Tibial nerve (tissue), 4 donors: ENCODE measurements at regions not wholly inside any gene's neighbourhood (a gene's known extent, or its start where the extent isn't known, plus 50 kb on each side); places are given as distances from the start of the nearest gene placed in this dataset.
"Not testable (repeated sequence)": the region's sequence is repeated elsewhere in the genome, so short reads cannot be mapped to it uniquely, and the experiment has no call there.

Experiments
- DNase-seq, 2 donors: peaks; one replicate each; pipeline ENCODE4 v3.0.0-alpha.2; 2019; ENCODE audit warnings: low spot score in 2 of 2
- H3K27ac ChIP-seq, 4 donors: fragments of 200-600 bp; sonication (generic) in 3 of 4; one replicate each; pipeline ENCODE4 v1.5.1; 2017 to 2019; ENCODE audit warnings: mild to moderate bottlenecking in 1 of 4
- H3K27me3 ChIP-seq, 2 donors: fragments of 200-600 bp; sonication (generic) in 1 of 2; one replicate each; pipeline versions ENCODE4 v1.5.1 to v1.6.0; 2017 to 2019
- H3K36me3 ChIP-seq, 3 donors: fragments of 200-600 bp; sonication (generic); one replicate each; pipeline ENCODE4 v1.5.1; 2018 to 2019
- H3K4me1 ChIP-seq, 4 donors: fragments of 200-600 bp; sonication (generic) in 3 of 4; one replicate each; pipeline ENCODE4 v1.5.1; 2017 to 2019
- H3K4me3 ChIP-seq, 4 donors: fragments of 200-600 bp; sonication (generic) in 3 of 4; one replicate each; pipeline ENCODE4 v1.5.1; 2017 to 2019; ENCODE audit warnings: mild to moderate bottlenecking in 1 of 4, moderate library complexity in 1 of 4
- H3K9me3 ChIP-seq, 4 donors: fragments of 200-600 bp; sonication (generic) in 3 of 4; one replicate each; pipeline ENCODE4 v1.5.1; 2017 to 2019
- EP300 ChIP-seq, 2 donors: sonication (generic); formaldehyde crosslinking; IDR thresholded peaks; one replicate each; pipeline ENCODE4 v1.6.1; 2017; ENCODE audit warnings: antibody characterized with exemption in 2 of 2, mild to moderate bottlenecking in 1 of 2
- POLR2A ChIP-seq, 2 donors: fragments of 450-650 bp; IDR thresholded peaks; one replicate each; pipeline ENCODE4 v1.6.1; 2017; ENCODE audit warnings: antibody characterized with exemption in 2 of 2, mild to moderate bottlenecking in 2 of 2, moderate library complexity in 2 of 2
- WGBS, 2 donors: methylation state at CpG; one replicate each; pipeline ENCODE4 v1.1.5; 2018; 5-methylcytosine and 5-hydroxymethylcytosine counted together
- TF ChIP-seq, protein P1 (sequence below), 5 experiments: fragments of 200-600 bp in 3 of 5; fragments of 450-650 bp in 2 of 5; sonication (generic) in 3 of 5; IDR thresholded peaks; one replicate each; pipeline ENCODE4 v1.5.1; 2016 to 2019; ENCODE audit warnings: antibody characterized with exemption in 5 of 5, mild to moderate bottlenecking in 3 of 5, moderate library complexity in 2 of 5

DNA sequence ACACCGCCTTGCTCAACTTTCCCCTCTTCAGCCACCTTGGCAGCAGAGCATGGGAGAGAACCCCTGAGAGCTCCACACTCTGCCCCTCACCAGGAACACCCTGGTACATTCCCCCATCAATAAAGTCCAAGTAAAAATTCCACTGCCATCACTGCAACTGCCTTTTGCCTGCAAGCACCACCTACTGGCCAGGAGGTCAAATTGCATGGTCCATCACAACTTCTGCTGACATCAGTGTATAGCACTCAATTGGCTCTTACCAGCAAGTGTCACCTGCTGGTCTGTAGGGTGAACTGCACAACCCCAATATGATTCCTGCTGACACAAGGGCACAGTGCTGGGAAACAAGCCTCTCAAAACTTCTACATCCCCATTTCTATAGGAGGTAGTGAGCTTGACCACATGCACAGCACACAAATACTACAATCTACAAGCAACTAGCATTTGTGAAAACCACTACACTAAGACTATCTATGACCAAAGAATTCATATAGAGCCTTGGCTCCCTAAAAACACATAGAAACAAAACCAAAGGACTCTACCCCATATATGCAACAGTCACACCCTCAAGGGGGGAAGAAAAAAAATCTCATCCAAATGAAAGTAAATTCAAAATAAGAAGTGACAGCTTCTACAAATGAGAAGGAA is 69.2 kb downstream of the FASLG start:
- H3K4me3 ChIP-seq, result no peak overlapping the region
- DNase-seq, result no peak
- H3K4me1 ChIP-seq, result no peaks in the 10 kb centered on the region
- peaks cover 0 to 8% (median 0%) of the 10 kb centered on the region in 4 donors for H3K9me3 ChIP-seq
- no peaks in the 10 kb centered on the region for H3K36me3 ChIP-seq
- TF ChIP-seq POLR2A (IDR thresholded peaks at IDR 0.05) (no peak), EP300 (IDR thresholded peaks at IDR 0.05) (no peak)
- TF ChIP-seq, protein P1, sequence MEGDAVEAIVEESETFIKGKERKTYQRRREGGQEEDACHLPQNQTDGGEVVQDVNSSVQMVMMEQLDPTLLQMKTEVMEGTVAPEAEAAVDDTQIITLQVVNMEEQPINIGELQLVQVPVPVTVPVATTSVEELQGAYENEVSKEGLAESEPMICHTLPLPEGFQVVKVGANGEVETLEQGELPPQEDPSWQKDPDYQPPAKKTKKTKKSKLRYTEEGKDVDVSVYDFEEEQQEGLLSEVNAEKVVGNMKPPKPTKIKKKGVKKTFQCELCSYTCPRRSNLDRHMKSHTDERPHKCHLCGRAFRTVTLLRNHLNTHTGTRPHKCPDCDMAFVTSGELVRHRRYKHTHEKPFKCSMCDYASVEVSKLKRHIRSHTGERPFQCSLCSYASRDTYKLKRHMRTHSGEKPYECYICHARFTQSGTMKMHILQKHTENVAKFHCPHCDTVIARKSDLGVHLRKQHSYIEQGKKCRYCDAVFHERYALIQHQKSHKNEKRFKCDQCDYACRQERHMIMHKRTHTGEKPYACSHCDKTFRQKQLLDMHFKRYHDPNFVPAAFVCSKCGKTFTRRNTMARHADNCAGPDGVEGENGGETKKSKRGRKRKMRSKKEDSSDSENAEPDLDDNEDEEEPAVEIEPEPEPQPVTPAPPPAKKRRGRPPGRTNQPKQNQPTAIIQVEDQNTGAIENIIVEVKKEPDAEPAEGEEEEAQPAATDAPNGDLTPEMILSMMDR (IDR thresholded peaks at IDR 0.05), result peak in 1 of 5 experiments; percentile 9
- H3K27ac ChIP-seq, result no peak overlapping the region
- peaks cover 0 to 3% of the 10 kb centered on the region in 2 donors for H3K27me3 ChIP-seq
- WGBS, 2 donors, result 80 to 88% methylated on average over 1 of the region's 1 CpG

DNA sequence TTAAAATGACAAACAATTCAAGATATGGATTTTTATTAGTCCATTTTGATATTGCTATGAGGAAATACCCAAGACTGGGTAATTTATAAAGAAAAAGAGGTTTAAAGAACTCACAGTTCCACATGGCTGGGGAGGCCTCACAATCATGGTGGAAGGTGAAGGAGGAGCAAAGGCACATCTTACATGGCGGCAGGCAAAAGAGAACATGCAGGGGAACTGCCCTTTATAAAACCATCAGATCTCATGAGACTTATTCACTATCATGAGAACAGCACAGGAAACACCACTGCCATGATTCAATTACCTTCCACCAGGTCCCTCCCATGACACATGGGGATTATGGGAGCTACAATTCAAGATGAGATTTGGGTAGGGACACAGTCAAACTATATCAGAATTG is 69.8 kb downstream of the FASLG start:
- H3K4me1 ChIP-seq, H3K27me3 ChIP-seq, H3K4me3 ChIP-seq, H3K27ac ChIP-seq, H3K36me3 ChIP-seq, DNase-seq, H3K9me3 ChIP-seq: not testable (repeated sequence)
- 84 to 97% methylated on average over 1 of the region's 1 CpG for WGBS, 2 donors

DNA sequence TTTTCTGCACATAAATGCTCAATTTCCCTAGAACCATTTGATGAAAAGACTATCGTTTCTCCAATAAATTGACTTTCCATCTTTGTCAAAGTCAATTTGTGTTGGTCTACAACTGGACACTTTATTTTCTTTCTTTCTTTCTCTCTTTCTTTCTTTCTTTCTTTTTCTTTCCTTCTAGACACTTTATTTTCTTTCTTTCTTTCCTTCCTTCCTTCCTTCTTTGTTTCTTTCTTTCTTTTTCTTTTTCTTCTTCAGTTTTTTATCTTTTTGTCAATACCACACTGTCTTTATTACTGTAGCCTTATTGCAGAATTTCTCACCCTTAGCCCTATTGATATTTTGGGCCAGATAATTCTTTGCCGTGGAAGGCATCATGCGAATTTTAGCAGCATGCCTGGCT is 73.5 kb downstream of the FASLG start:
- H3K4me1 ChIP-seq, result no peaks in the 10 kb centered on the region
- no peak overlapping the region for H3K27ac ChIP-seq
- 90 to 91% methylated on average over 3 of the region's 3 CpGs for WGBS, 2 donors
- H3K4me3 ChIP-seq, result no peak overlapping the region
- no peak for TF ChIP-seq POLR2A (IDR thresholded peaks at IDR 0.05)
- no peak for TF ChIP-seq EP300 (IDR thresholded peaks at IDR 0.05)
- TF ChIP-seq, protein P1 (IDR thresholded peaks at IDR 0.05), result no peak
- peaks cover 0 to 8% (median 0%) of the 10 kb centered on the region in 4 donors for H3K9me3 ChIP-seq
- H3K27me3 ChIP-seq, result peaks cover 0 to 3% of the 10 kb centered on the region in 2 donors
- DNase-seq, result no peak
- no peaks in the 10 kb centered on the region for H3K36me3 ChIP-seq

DNA sequence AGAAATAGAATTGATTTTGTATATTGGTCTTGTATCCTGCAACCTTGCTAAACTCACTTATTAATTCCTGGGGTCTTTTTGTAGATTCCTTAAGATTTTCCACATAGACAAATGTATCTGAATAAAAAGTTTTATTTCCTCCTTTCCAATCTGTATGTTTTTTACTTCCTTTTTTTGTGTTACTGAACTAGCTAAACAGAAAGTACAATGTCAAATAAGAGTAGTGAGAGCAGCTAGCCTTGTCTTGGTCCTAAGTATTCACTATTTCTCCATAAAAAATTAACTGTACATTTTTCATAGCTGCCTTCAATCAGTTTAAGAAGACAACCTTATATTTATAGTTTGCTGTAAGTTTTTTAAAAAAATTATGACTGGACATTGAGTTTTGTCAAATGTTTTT is 74.9 kb downstream of the FASLG start:
- Histone ChIP-seq H3K27ac (no peak overlapping the region), H3K36me3 (no peaks in the 10 kb centered on the region), H3K9me3 (peaks cover 0 to 8% (median 0%) of the 10 kb centered on the region in 4 donors), H3K27me3 (peaks cover 0 to 3% of the 10 kb centered on the region in 2 donors), H3K4me3 (no peak overlapping the region), H3K4me1 (no peaks in the 10 kb centered on the region)
- no peak for TF ChIP-seq EP300 (IDR thresholded peaks at IDR 0.05)
- no peak for TF ChIP-seq POLR2A (IDR thresholded peaks at IDR 0.05)
- TF ChIP-seq, protein P1 (IDR thresholded peaks at IDR 0.05), result no peak
- DNase-seq, result no peak

DNA sequence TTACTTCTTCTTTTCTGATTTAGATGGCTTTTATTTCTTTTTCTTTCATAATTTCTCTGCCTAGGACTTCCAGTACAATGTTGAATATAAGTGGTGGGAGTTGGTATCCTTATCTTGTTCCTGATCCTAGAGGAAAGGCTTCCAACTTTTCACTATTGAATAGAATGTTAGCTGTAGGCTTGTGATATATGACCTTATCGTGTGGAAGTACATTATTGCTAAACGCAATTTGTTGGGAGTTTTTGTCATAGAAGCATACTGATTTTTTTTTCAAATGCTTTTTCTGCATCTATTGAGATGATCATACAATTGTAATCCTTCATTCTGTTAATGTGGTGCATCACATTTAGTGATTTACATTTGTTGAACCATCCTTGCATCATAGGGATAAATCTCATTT is 79.5 kb downstream of the FASLG start:
- Histone ChIP-seq H3K9me3 (no peaks in the 10 kb centered on the region), H3K27me3 (no peaks in the 10 kb centered on the region), H3K4me1 (no peaks in the 10 kb centered on the region), H3K36me3 (no peaks in the 10 kb centered on the region), H3K4me3 (no peak overlapping the region), H3K27ac (no peak overlapping the region)
- 90 to 96% methylated on average over 2 of the region's 2 CpGs for WGBS, 2 donors
- no peak for DNase-seq
- TF ChIP-seq POLR2A (IDR thresholded peaks at IDR 0.05) (no peak), EP300 (IDR thresholded peaks at IDR 0.05) (no peak)
- TF ChIP-seq, protein P1 (IDR thresholded peaks at IDR 0.05), result no peak
